DMS79 (cell line): ENCODE measurements at regions not wholly inside any gene's neighbourhood (a gene's known extent, or its start where the extent isn't known, plus 50 kb on each side); places are given as distances from the start of the nearest gene placed in this dataset.

Source experiments
- DNase-seq: peaks from one replicate; lab custom pipeline; 2025; lab: John Stamatoyannopoulos, UW

DNA sequence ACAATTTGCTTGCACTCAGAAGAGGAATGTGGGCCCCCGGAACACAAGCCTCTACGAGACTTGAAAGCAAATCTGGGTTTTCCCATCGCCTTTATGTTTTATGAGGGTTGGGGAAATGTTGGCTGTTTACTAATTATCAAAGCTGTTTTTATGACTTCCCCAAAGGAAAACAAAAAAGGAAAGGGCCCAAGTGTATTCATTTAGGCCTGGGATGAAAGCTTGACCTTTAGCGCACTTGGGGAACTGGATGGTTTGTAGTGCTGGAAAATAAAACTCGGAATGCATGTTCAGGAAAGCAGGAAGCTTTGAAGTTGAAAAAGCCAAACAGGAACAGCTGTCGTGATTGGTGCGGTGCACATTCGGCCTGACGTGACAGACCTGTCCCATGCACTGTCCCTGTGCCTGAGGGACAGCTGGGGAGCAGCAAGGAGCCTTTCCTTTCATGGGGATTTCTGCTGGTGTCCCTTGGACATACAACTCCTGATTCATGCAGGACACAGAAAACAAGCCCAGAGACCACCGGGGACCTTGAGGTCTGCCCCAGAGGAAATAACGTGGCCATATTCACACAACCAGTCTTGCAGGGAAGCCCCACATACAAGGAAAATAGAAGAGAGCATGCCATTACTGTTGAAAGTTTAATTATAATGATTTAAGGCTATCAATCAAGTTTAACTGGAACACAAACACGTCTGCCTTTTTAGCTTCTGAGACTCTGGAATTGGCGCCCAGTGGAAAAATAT is 169.7 kb upstream of the APCDD1 start:
- no peak for DNase-seq

- no peak for DNase-seq
Measured at GRCh38 chr18:10285283-10285640, 169.2 kb upstream of the APCDD1 start.

- no peak for DNase-seq
Measured at GRCh38 chr18:10286580-10287150, 167.8 kb upstream of the APCDD1 start.

DNA sequence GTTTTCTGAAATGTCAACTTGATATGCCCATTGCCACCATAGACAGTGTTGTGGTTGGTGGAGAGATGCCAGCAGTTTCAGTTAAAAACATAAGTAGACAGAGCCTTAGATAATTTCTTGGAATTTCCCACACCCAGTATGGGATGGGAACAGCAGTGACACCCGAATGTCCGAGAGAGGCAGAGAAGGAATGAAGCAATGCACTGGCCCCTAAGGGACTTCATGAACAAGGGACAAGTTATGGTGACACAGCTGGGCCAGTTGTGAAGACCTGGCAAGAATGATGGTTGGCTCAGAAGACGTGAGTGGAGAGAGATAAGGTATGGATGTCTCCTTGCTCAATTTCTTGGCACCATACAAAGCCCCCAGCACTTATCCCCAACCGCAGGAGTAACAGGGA is 165.2 kb upstream of the APCDD1 start:
- DNase-seq: no peak

DNA sequence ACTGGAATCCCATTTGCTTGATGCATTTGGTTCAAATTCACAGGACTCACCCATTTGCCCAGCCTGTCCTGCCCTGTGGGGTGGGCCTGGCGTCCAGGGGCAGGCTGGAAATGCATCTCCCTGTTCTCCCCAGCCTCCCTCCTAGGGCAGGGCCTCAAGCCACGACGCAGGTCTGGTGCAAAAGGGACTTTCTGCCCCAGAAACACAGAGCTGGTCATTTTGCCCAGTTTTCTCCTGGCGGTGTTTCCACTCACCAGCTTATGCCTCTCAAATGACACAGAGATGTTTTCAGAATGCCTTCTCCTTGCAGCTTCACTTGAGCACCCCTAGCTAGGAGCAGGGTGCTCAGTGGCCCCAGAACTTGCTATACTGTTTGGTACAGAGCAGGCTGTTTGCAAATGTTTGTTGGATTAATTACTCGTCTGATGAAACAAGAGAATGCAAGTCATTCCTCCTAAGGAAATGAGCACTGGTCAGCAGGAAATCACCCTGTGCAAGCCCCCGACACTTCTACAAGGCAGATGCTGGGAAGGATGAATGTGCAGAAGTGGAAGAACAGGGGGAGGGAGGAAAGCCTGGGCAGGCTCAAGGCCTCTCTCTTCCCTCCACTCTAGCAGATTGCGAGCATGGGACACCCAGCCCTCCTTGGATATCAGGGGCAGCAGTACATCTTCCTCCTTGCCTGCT is 164.3 kb upstream of the APCDD1 start:
- DNase-seq: no peak

GRCh38 chr18:10290638-10291235 is 163.7 kb upstream of the APCDD1 start:
- DNase-seq: no peak

DNA sequence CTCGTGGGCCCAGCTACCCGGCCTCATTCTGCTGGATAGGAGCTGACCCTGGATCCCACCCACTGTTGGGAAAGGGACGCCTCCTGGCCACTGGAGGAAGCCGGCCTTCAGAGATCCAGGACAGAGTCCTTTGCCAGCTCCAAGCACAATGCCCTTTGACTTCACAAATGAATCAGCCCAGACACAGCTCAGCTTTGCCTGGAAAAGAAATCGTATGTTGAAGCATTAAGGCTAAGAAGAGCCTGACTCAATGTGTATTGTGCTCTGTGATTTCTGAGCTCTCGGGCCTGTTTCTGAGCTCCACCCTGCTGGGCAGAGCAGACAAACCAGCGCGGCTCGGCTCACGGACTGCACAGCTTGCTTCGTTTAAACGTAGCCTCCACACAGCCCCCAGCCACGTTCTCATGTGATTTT is 162.9 kb upstream of the APCDD1 start:
- no peak for DNase-seq

- no peak for DNase-seq
Measured at GRCh38 chr18:10293966-10294365, 160.5 kb upstream of the APCDD1 start.

DNA sequence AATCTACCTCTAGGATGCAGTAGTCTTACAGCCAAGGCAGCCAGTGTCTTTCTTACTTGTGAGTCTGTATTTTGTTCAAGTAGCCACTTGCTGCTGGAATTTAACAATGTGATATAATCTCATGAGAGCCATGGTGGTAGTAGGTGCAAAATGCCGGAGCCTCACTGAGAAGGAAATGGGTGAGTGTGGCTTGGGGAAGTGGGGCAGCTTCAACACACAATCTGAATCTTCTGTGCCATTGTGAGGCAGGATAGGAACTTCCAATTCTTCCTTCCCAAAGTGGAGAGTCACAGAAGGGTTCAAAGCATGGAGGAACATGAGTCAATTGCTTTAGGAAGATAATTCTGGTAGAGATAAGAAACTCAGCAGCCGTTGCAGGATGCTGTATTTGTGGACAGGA is 158.7 kb upstream of the APCDD1 start:
- no peak for DNase-seq

- no peak for DNase-seq
Measured at GRCh38 chr18:10296491-10296890, 157.9 kb upstream of the APCDD1 start.

DNA sequence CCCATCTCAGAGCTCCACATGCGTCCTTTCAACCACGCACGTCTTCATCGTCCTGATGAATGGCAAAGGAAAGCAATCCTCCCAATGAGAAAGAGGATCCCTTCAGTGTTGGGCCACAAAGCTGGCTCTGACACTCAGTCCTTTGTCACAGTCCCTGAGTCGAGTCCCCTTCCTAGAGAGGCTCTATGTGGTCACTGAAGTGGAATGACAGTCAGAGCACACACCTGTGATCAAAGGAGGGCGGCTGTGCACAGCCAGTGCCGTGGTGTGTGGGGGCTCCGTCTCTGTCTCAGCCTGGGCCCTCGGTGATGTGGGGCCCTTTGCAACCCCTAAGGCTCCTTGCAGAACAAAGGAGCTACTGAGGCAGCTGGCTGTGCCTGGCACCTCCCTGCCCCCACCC is 157.3 kb upstream of the APCDD1 start:
- DNase-seq: no peak

- no peak for DNase-seq
Measured at GRCh38 chr18:10298346-10298745, 156.1 kb upstream of the APCDD1 start.

DNA sequence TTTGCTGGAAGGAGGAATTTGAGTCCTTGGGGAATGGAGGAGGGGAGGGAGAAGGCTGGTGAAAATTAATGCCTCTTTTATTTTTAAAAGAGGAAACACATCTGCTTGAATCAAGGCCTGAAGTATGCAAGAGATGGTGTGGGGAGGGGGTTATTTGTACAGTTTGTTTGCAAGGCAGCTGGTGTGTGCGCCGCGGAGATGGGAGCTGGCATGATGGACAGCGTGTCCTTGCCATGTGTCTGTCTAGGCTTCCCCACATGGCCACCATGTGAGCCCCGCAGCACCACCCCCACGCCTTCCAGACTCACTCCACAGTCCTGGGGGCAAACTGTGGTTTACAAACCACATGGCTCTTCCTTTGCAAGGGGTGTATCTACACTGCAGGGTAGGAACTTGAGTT is 154.8 kb upstream of the APCDD1 start:
- DNase-seq: no peak

- DNase-seq: no peak
Measured at GRCh38 chr18:10300739-10301138, 153.7 kb upstream of the APCDD1 start.

- no peak for DNase-seq
Measured at GRCh38 chr18:10301831-10302483, 152.5 kb upstream of the APCDD1 start.

- no peak for DNase-seq
Measured at GRCh38 chr18:10303171-10303570, 151.3 kb upstream of the APCDD1 start.

GRCh38 chr18:10304853-10305252 is 149.6 kb upstream of the APCDD1 start:
- DNase-seq: no peak

GRCh38 chr18:10306779-10307178 is 147.7 kb upstream of the APCDD1 start:
- DNase-seq: no peak

DNA sequence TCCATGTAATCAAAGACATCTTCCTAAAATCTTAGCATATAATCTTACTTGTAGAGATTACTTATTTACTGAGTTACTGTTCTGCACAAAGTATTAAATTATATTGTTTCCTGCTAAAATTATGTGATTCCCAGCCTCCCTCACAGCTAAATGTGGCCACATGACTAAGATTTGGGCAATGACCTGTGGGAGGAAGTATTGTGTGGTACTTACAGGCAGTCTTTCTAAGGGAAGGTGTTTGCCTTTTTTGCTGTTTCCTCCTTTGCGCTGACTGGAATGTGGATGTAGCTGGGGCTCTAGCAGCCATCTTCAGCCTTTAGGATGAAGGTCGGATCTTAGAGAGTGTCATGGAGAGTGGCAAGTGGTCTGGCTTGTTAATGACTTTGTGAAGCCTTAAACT is 146.3 kb upstream of the APCDD1 start:
- DNase-seq: no peak

DNA sequence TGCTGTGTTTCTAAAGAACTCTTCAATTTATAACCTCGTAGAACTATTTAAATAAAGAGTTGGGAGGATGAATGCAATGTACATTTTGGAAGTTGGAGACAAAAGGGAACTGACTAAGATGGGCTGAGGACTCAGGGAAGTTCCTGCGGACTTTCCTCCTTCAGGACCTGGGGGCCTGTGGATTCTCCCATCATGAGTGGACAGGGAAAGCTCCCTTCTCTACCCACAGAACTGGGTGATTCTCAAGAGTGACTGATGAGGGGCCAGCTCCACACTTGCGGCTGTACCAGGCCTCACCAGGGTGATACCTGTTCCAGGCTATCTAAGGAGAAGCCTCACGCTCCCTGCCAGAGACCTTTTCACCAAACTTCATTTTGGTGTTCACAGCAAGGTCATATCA is 143.8 kb upstream of the APCDD1 start:
- no peak for DNase-seq

- DNase-seq: no peak
Measured at GRCh38 chr18:10312326-10313015, 142.0 kb upstream of the APCDD1 start.

DNA sequence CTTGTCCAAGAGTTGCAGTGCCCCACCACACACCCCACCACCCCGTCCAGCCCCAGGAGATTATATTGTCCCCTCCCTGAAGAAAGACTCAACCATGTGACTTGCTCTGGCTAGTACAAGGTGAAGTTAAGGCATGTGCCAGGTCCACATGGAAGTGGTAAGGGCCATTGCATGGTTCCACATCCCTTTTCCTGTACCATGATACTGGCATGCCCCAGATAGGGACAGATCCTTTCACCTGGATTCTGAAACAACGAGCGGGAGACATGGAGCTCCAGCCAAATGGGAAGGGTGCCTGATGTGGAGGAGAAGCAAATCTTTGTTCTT is 141.5 kb upstream of the APCDD1 start:
- no peak for DNase-seq
